ENCODE measurements at regions not wholly inside any gene's neighbourhood (a gene's known extent, or its start where the extent isn't known, plus 50 kb on each side); places are given as distances from the start of the nearest gene placed in this dataset.

DNA sequence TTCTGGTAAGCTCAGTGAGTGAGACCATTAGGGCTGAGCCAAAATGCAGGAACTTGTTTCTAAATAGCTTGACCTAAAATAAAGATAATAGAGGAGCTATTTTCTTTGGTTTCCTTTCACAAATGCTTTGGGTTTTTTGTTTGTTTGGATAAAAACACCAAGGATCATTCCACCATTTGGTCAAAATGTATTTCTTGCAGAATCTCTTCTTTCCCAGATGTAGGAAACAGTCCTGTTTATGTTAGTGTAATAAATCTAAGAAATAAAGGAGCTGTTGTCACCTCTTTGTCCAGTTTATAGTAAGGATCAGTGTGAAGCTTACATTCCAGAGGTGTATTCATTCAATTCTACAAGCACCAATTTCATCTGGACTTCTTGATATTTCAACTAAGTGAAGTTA, 297.8 kb downstream of the GJA1 start (continued):
- TF ChIP-seq, protein P1, sequence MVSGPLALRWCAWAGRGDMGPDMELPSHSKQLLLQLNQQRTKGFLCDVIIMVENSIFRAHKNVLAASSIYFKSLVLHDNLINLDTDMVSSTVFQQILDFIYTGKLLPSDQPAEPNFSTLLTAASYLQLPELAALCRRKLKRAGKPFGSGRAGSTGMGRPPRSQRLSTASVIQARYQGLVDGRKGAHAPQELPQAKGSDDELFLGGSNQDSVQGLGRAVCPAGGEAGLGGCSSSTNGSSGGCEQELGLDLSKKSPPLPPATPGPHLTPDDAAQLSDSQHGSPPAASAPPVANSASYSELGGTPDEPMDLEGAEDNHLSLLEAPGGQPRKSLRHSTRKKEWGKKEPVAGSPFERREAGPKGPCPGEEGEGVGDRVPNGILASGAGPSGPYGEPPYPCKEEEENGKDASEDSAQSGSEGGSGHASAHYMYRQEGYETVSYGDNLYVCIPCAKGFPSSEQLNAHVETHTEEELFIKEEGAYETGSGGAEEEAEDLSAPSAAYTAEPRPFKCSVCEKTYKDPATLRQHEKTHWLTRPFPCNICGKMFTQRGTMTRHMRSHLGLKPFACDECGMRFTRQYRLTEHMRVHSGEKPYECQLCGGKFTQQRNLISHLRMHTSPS (CRISPR knock-in tag; IDR thresholded peaks at IDR 0.05; ENCODE audit: low read depth) = no peak
- TF ChIP-seq, protein P2, sequence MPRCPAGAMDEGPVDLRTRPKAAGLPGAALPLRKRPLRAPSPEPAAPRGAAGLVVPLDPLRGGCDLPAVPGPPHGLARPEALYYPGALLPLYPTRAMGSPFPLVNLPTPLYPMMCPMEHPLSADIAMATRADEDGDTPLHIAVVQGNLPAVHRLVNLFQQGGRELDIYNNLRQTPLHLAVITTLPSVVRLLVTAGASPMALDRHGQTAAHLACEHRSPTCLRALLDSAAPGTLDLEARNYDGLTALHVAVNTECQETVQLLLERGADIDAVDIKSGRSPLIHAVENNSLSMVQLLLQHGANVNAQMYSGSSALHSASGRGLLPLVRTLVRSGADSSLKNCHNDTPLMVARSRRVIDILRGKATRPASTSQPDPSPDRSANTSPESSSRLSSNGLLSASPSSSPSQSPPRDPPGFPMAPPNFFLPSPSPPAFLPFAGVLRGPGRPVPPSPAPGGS (CRISPR knock-in tag; IDR thresholded peaks at IDR 0.05) = no peak
- TF ChIP-seq, protein P3, sequence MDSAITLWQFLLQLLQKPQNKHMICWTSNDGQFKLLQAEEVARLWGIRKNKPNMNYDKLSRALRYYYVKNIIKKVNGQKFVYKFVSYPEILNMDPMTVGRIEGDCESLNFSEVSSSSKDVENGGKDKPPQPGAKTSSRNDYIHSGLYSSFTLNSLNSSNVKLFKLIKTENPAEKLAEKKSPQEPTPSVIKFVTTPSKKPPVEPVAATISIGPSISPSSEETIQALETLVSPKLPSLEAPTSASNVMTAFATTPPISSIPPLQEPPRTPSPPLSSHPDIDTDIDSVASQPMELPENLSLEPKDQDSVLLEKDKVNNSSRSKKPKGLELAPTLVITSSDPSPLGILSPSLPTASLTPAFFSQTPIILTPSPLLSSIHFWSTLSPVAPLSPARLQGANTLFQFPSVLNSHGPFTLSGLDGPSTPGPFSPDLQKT (CRISPR knock-in tag; IDR thresholded peaks at IDR 0.05; ENCODE audit: borderline replicate concordance) = no peak
- TF ChIP-seq, protein P4, sequence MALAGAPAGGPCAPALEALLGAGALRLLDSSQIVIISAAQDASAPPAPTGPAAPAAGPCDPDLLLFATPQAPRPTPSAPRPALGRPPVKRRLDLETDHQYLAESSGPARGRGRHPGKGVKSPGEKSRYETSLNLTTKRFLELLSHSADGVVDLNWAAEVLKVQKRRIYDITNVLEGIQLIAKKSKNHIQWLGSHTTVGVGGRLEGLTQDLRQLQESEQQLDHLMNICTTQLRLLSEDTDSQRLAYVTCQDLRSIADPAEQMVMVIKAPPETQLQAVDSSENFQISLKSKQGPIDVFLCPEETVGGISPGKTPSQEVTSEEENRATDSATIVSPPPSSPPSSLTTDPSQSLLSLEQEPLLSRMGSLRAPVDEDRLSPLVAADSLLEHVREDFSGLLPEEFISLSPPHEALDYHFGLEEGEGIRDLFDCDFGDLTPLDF (CRISPR knock-in tag; IDR thresholded peaks at IDR 0.05) = no peak
- no peak for TF ChIP-seq ZNF879 (CRISPR knock-in tag; IDR thresholded peaks at IDR 0.05)
- no peak for TF ChIP-seq ATAD3A (CRISPR knock-in tag; IDR thresholded peaks at IDR 0.05)
- TF ChIP-seq NFYC (CRISPR knock-in tag; IDR thresholded peaks at IDR 0.05) = no peak
- TF ChIP-seq, protein P5, sequence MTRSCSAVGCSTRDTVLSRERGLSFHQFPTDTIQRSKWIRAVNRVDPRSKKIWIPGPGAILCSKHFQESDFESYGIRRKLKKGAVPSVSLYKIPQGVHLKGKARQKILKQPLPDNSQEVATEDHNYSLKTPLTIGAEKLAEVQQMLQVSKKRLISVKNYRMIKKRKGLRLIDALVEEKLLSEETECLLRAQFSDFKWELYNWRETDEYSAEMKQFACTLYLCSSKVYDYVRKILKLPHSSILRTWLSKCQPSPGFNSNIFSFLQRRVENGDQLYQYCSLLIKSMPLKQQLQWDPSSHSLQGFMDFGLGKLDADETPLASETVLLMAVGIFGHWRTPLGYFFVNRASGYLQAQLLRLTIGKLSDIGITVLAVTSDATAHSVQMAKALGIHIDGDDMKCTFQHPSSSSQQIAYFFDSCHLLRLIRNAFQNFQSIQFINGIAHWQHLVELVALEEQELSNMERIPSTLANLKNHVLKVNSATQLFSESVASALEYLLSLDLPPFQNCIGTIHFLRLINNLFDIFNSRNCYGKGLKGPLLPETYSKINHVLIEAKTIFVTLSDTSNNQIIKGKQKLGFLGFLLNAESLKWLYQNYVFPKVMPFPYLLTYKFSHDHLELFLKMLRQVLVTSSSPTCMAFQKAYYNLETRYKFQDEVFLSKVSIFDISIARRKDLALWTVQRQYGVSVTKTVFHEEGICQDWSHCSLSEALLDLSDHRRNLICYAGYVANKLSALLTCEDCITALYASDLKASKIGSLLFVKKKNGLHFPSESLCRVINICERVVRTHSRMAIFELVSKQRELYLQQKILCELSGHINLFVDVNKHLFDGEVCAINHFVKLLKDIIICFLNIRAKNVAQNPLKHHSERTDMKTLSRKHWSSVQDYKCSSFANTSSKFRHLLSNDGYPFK (CRISPR knock-in tag; IDR thresholded peaks at IDR 0.05; ENCODE audit: borderline replicate concordance) = no peak
- TF ChIP-seq ZNF230 (CRISPR knock-in tag; IDR thresholded peaks at IDR 0.05) = no peak
- no peak for TF ChIP-seq USF2 (IDR thresholded peaks at IDR 0.05; ENCODE audit: low read depth, low read length)
- TF ChIP-seq USF2 (CRISPR knock-in tag; IDR thresholded peaks at IDR 0.05; ENCODE audit: borderline replicate concordance) = no peak
- TF ChIP-seq NFKB2 (CRISPR knock-in tag; IDR thresholded peaks at IDR 0.05; ENCODE audit: borderline replicate concordance) = no peak
- TF ChIP-seq IKZF4 (CRISPR knock-in tag; IDR thresholded peaks at IDR 0.05; ENCODE audit: borderline replicate concordance, low read depth, not compliant biosample characterization) = no peak
- no peak for TF ChIP-seq ZKSCAN8 (CRISPR knock-in tag; IDR thresholded peaks at IDR 0.05; ENCODE audit: borderline replicate concordance)
- TF ChIP-seq ZNF496 (CRISPR knock-in tag; IDR thresholded peaks at IDR 0.05; ENCODE audit: insufficient replicate concordance) = no peak
